ENCODE measurements at regions not wholly inside any gene's neighbourhood (a gene's known extent, or its start where the extent isn't known, plus 50 kb on each side); places are given as distances from the start of the nearest gene placed in this dataset.
A peak's percentile ranks its signal among the peaks of the same experiment; 100 is the strongest.
"Not testable (repeated sequence)": the region's sequence is repeated elsewhere in the genome, so short reads cannot be mapped to it uniquely, and the experiment has no call there.

DNA sequence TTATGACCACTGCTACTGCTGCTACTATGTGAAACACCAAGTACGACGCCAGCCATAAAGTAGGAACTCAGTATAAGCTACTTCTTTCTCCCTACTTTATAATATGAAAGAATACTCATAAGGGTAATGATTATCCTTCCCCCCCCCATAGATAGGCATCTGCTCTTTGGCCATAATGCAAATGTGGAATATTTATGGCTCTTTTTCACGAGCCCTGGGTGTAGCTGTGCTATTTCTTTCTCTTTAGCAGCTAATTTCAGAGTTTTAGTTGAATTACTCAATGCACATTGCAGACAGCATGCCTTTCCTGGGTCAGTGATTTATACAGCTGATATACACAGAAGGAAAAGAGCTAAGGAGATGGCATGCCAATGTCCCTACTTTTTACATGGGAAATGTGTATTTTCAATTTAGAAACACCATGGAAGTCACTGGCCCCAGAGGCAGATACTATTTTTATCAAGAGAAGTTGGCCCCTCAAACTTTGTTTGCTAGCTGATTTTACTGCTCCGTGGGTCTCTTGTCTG, 234.1 kb upstream of the KIAA1217 start:
- no peak for DNase-seq

GRCh38 chr10:23975431-23975830, 233.5 kb upstream of the KIAA1217 start:
- no peak for DNase-seq

DNA sequence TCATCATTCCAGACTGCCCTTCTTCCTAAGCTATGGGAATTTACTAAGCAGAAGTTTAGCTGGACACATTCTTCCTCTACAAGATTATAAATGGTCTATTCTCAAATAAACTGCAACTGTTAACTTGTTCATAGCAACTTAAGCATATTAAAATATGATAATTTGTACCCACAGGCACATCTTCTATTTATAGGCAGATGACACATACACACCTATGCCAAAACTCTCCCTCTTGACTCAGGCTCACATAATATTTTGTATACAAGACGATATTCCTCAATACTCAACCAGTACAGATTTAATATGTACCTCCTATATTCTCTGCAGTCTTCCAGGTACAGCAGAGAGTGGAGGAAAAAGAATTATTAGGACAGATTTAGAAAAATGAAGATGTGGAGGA, 232.7 kb upstream of the KIAA1217 start:
- no peak for DNase-seq

- no peak for DNase-seq
Observed at GRCh38 chr10:23978317-23978716, 230.6 kb upstream of the KIAA1217 start.

GRCh38 chr10:23980094-23980493, 228.8 kb upstream of the KIAA1217 start:
- no peak for DNase-seq

GRCh38 chr10:23981520-23982309, 227.2 kb upstream of the KIAA1217 start:
- no peak for DNase-seq

DNA sequence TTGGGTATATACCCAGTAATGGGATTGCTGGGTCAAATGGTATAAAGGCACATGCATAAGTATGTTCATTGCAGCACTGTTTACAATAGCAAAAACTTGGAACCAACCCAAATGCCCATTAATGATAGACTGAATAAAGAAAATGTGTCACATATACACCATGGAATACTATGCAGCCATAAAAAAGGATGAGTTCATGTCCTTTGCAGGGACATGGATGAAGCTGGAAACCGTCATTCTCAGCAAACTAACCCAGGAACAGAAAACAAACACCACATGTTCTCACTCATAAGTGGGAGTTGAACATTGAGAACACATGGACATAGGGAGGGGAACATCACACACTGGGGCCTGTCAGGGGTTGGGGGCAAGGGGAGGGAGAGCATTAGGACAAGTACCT, 224.5 kb upstream of the KIAA1217 start:
- DNase-seq, result not testable (repeated sequence)

DNA sequence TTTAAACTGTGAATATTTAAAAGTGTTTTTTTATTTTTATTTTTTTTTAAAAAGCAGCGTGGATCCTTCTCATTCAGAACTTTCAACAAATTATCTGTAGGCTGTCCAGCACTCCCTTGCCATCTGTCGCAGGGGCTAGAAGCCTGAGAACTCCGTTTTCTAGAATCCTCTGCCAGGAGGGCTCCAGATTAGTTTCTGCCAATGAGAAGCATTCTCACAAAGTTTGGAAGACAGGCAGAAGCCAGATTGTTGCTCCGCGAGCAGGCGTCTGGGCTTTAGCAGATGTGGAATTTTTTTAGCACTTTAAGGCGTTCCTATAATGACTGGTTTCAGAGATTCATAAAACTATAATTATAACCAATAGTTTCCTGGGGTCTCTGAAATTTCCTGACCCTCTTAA, 220.9 kb upstream of the KIAA1217 start:
- no peak for DNase-seq

DNA sequence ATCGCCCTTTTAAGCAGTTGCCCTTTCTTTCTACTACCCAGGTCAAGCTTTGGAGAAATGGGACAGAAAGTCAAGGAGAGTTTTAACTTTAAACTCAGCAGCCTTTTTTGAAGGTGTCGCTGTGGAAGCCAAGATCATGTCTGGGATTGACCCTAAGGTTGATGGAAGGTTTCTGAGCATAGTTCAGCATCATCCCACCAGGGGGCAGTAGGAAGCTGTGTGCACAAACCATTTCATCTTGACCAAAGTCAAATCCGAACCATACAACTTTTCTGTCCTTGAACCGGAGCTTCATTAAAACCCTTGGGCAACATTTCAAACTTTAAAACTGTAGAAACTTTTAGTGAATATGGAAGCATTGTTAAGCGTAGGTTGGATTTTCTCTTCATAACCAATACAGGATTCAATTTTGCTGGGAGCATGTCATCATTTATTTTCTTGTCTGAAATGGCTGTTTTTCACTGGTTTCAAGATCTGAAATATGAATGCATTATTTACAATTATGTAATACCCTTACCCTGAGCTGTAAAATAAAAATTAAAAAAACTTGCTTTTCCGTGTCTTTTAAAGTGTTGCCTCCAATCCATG, 214.4 kb upstream of the KIAA1217 start:
- peak; percentile 57 for DNase-seq

- DNase-seq, result no peak
Observed at GRCh38 chr10:23999445-23999844, 209.5 kb upstream of the KIAA1217 start.

DNA sequence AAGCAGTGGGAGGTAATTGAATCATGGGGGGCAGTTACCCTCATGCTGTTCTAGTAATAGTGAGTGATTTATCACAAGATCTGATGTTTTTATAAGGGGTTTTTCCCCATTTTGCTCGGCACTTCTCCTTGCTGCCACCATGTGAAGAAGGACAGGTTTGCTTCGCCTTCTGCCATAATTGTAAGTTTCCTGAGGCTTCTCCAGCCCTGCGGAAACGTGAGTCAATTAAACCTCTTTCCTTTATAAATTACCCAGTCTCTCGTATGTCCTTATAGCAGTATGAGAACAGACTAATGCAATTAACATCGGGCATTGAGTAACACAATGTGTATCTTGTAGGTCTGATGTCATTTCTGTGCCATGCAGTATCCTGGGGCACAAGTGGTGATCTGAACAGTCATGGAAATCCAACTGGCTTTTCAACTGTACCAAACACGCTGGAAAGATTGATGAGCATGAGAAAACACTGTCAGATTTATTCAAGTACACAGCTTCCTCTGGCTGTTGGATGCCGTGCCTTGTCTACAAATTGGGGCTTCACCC, 208.6 kb upstream of the KIAA1217 start:
- DNase-seq, result no peak

DNA sequence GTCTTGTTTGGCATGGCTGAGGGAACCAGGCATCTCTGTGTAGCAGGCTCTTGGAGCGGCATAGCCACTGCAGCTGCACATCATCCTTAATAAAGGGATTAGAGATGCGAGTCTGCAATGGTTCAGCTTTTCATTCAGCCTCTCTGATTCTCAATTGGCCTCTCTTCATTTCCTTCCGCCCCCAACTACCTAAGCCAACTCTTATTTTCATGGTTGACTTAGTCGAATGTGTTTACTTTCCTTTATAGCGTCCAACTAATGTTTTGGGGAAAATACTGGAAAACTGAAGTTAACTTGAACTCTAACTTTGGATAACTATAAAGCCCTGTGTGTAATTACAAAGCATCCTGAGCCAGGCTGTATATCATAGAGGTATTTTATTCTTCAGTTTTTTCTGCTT, 202.2 kb upstream of the KIAA1217 start:
- DNase-seq, result no peak

DNA sequence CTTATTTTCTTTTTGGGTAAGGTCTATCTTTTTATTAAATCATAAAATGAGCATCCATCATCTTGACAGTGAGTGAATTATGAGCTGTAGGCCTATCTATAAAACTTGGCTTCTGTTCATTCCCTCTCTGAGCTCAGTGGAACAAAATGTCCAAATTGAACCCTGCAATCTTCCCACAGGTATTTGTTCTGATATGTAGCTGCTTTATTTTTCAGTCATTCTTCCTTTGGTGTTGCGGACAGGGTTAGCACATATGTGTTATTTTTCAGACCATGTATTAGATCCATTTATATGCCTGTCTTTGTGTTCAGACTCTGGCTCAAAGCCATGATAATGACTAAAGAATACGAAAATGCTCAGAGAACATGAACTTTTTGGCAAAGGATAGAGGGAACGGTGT, 201.6 kb upstream of the KIAA1217 start:
- DNase-seq, result no peak

DNA sequence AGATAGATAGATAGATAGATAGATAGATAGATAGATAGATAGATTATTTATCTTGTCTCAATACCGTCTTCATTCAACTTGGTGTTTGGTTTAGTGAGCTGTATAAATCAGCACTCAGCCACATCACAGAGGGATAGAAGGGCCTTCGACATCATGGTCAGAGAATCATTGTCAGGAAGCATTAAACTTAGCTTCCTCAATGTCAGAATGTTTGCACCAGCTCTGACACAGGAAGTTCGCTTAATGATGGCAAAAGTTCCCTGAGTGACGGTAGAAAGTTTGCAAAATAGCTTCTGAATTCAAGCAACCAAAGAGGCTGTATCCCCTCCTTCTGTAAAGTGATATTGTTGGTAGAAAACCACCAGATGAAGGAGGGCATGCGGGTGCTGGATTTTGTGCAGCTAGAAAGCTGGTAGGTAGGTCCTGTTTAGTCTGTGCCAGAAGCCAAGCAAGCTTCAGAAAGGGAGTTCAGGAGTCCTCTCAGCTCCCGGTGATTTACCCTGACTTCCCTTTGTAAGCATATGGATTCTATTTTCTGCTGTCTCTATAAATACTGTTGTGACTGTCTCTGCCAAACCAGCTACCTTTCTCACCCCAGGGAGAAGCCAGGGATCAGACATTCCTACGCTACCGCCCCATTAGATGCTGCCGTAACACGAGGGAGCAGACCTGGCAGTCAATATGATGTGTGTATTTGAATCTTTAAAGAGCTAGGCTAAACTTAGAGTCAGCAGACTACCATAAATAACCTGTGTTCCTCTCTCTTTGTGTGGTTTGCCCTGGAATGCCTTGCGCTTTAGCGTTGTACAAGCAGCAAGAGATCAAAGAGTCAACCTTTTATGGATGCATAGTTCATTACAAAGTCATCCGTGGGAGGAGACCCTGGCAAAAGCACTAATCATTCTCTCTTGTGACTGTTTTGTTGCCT, 200.5 kb upstream of the KIAA1217 start:
- no peak for DNase-seq

DNA sequence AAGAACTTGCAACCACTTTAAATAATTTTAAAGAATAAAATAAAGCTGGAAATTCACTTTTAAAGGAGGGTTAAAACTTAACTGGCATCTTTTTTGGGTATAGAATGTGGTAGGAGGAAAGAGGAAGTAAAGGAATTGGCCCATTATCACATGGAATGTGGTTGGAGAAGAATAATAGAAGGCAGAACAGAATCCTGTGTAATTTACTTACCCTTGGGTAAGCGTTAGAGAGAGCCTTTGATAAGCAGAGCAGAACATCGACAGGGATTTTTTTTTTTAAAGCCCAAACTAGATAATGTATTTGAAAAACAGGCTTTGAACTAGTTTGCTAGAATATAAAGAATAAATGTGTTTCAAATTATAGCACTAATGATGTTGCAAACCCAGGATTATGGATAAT, 199.8 kb upstream of the KIAA1217 start:
- DNase-seq, result no peak

DNA sequence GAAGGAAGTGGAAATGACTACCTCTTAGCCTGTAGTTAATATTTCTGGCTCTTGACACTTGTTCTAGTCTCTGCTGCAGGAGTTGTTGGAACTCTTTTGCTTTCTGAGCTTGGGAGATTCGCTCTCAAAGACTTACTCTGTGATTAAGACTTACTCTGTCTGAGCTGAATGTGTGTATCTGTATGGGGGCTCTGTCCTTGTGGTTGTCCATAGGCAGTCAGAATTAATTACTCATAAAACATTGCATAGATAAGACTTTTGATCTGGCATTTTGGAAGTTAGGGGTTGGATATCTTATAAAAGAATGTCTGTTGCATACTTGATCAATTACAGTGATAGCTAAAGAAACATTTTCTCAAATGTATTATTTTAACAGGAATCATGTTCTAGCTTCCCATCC, 199.2 kb upstream of the KIAA1217 start:
- DNase-seq, result no peak

DNA sequence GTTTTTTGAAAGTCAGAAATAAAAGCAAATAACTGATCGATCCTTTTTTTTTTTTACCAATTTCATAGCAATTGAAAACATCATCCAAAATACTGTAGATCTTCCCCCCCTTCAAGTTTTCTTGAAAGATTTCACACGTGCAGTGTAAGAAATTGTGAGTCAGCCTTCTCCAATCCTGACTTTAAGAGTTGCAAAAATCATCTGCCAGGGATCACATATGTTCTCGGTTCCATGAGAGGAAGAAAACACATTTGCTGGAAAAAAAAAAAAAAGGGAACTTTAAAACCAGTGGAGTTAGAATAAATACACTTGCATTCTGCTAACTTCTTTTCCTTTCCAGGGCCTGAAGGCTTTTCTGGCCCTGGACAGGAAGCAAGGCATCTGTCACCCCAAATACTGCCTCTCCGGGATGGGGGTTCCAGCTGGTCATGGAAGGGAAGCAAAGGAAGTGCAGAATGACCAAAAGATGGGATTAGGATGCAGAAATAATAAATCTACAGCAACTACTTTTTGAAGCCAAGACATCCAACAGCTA, 198.4 kb upstream of the KIAA1217 start:
- DNase-seq, result no peak

DNA sequence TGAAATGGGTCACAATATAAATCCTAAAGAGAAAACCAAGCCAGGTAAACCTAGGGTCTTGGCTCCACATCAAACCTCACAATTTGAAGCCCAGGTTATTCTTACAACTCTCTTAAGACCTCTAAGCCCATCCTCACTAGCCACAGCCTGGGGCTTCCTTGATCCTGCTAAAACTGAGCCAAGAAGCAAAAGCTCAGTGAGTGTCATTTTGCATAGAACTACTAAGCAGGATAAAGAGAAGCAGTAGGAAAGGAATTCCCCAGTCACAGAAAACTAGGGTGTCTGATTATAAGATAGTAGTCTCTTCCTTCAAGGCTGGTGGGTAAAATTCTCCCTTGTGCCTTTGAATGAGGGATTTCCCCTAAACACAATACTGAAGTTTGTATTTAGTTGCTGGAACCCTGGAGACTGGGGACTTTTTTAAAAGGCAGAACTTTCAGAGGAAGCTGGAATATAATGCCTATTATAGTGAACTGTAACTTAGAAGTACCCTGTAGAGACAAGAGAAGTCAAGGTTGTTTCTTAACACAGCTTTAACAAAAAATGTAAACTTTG, 196.6 kb upstream of the KIAA1217 start:
- DNase-seq, result no peak

DNA sequence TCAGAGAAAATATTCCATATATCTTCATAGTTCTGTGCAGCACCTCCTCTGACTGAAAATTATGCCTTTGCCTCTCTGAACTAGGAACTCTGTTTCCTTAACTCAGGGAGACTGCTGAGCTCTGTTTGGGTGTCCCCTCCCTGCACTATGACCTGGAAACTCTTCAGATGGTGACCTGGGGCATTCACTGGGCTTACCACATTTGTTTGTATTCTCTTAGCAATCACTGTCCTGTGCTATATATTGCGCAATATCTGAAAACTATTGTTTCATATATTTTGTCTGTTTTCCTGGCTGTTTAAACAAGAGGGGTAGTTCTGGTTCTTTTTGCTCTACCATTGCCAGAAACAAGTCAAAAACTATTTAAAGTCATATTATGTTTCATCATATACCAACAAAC, 181.8 kb upstream of the KIAA1217 start:
- DNase-seq, result no peak

DNA sequence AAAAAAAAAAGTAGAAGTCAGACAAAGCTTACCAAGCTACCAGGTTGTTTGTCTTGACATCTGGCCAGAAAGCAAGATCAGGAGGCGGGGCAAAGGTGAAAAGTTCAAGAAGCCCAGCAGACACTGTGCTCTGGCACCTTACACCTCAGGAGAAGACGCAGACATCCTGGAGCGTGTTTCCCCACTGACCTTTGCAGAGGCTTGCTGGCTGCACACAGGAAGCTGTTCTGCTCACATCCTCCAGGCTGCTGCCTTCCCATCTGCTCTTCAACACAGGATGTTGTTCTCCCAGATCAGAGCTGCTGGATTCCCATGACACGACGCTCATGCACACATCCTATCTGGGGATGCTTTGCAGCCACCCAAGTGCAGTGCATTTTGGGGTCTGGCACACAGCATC, 174.4 kb upstream of the KIAA1217 start:
- no peak for DNase-seq

DNA sequence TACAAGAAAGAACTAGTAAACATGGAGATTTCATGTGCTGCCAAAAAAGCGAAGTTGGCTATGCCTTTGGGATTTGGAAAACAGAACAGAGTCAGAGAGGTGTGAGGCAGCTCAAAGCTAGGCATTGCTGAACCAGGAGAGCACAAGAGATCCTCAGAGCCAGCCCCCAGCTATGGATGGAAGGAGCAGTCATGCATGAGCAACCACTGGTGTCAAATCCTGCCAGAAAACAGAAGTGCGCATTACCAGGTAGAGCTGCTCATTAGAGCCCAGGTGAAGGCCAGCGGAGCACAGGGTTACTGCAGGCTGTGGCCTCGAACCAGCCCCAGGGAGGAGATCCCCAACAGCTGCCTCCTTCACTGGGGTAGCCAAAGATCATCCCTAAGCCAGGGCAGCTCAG, 173.2 kb upstream of the KIAA1217 start:
- DNase-seq, result no peak

- no peak for DNase-seq
Observed at GRCh38 chr10:24039315-24039714, 169.6 kb upstream of the KIAA1217 start.

- DNase-seq, result no peak
Observed at GRCh38 chr10:24039897-24040296, 169.0 kb upstream of the KIAA1217 start.
